K562 (cell line): ENCODE measurements at regions not wholly inside any gene's neighbourhood (a gene's known extent, or its start where the extent isn't known, plus 50 kb on each side); places are given as distances from the start of the nearest gene placed in this dataset.

Experiments
- CTCF ChIP-seq, 3 experiments: IDR thresholded peaks in 2 of 3; conservative IDR thresholded peaks in 1 of 3; 2 replicates each; pipeline ENCODE4 v1.5.1; 2011 to 2012; ENCODE audit warnings: low read length in 3 of 3, mild to moderate bottlenecking in 3 of 3, control low read depth in 2 of 3, improper control_type of control experiment in 1 of 3, inconsistent platforms in 1 of 3, low read depth in 1 of 3, mixed read lengths in 1 of 3, moderate library complexity in 1 of 3; ENCODE audit not compliant: insufficient read depth in 2 of 3
- ETV5 ChIP-seq: sonication (generic); formaldehyde crosslinking; IDR thresholded peaks from 2 replicates; pipeline ENCODE4 v1.4.0; 2020; ENCODE audit warnings: low read depth, mild to moderate bottlenecking, missing genetic modification reagents
- SLC30A9 ChIP-seq: fragments of 250-450 bp; sonication (Bioruptor Pico); IDR thresholded peaks from 2 replicates; pipeline ENCODE4 v1.8.0; 2022; ENCODE audit warnings: mild to moderate bottlenecking, moderate library complexity
- ZBTB11 ChIP-seq, 3 experiments: fragments of 200-800 bp in 1 of 3; fragments of 250-450 bp in 1 of 3; fragments of 450-650 bp in 1 of 3; sonication (Bioruptor Pico) in 1 of 3; sonication (Bioruptor generic) in 1 of 3; formaldehyde crosslinking in 1 of 3; IDR thresholded peaks; 2 replicates each; pipeline versions ENCODE4 v1.6.1 to v1.8.0; 2016 to 2022; ENCODE audit warnings: mild to moderate bottlenecking in 2 of 3, missing genetic modification characterization in 2 of 3, missing compliant biosample characterization in 1 of 3, moderate library complexity in 1 of 3
- ZNF707 ChIP-seq: fragments of 250-450 bp; sonication (Bioruptor Pico); conservative IDR thresholded peaks from 2 replicates; pipeline ENCODE4 v1.8.0; 2022; ENCODE audit warnings: inconsistent platforms, mild to moderate bottlenecking, moderate library complexity

- TF ChIP-seq SLC30A9 (CRISPR knock-in tag) (no peak), ZNF707 (CRISPR knock-in tag) (no peak), CTCF (IDR thresholded peaks at IDR 0.05 in 2 of 3, conservative IDR thresholded peaks at IDR 0.05 in 1 of 3; ENCODE audit: insufficient read depth in 2 of 3, low read depth in 1 of 3, low read length in 3 of 3) (no peak), ETV5 (CRISPR knock-in tag) (no peak), ZBTB11 (CRISPR knock-in tag; IDR thresholded peaks at IDR 0.05) (no peak)
These were observed 550.0 kb downstream of the TMX3 start for GRCh38 chr18:68164909-68165308.
